NCI-H2081 treated with DMSO at 0.1 percent for 48 hours (cell line): ENCODE measurements at regions not wholly inside any gene's neighbourhood (a gene's known extent, or its start where the extent isn't known, plus 50 kb on each side); places are given as distances from the start of the nearest gene placed in this dataset.
"Not testable (repeated sequence)": the region's sequence is repeated elsewhere in the genome, so short reads cannot be mapped to it uniquely, and the experiment has no call there.

Experiments used
- DNase-seq: peaks from one replicate; lab custom pipeline; 2025; lab: John Stamatoyannopoulos, UW

- DNase-seq, result no peak
These were observed 233.2 kb downstream of the PHLDA1 start for GRCh38 chr12:75798136-75798926.

GRCh38 chr12:75795125-75795524, 236.5 kb downstream of the PHLDA1 start:
- DNase-seq, result no peak

- DNase-seq, result no peak
These were observed 238.9 kb downstream of the PHLDA1 start for GRCh38 chr12:75792687-75793086.

- DNase-seq, result no peak
These were observed 241.4 kb downstream of the PHLDA1 start for GRCh38 chr12:75790219-75790618.

GRCh38 chr12:75787146-75787545, 244.4 kb downstream of the PHLDA1 start:
- not testable (repeated sequence) for DNase-seq

GRCh38 chr12:75786070-75786469, 245.5 kb downstream of the PHLDA1 start:
- no peak for DNase-seq

GRCh38 chr12:75784591-75784990, 247.0 kb downstream of the PHLDA1 start:
- DNase-seq, result no peak

- DNase-seq, result no peak
These were observed 248.3 kb downstream of the PHLDA1 start for GRCh38 chr12:75783093-75783877.

GRCh38 chr12:75782069-75782581, 249.5 kb downstream of the PHLDA1 start:
- DNase-seq, result no peak

- DNase-seq, result no peak
These were observed 250.0 kb downstream of the PHLDA1 start for GRCh38 chr12:75781532-75782046.

GRCh38 chr12:75779891-75780496, 251.6 kb downstream of the PHLDA1 start:
- DNase-seq, result no peak

- DNase-seq, result no peak
These were observed 257.1 kb downstream of the PHLDA1 start for GRCh38 chr12:75774261-75775052.

- no peak for DNase-seq
These were observed 258.2 kb downstream of the PHLDA1 start for GRCh38 chr12:75773377-75773776.

GRCh38 chr12:75771023-75771422, 259.6 kb upstream of the KRR1 start:
- no peak for DNase-seq

GRCh38 chr12:75767957-75768356, 256.5 kb upstream of the KRR1 start:
- no peak for DNase-seq

- DNase-seq, result no peak
These were observed 255.1 kb upstream of the KRR1 start for GRCh38 chr12:75766263-75767160.

GRCh38 chr12:75765170-75766059, 254.0 kb upstream of the KRR1 start:
- DNase-seq, result no peak

GRCh38 chr12:75764091-75764841, 252.9 kb upstream of the KRR1 start:
- no peak for DNase-seq
